GM23248 (cell line): ENCODE measurements at regions not wholly inside any gene's neighbourhood (a gene's known extent, or its start where the extent isn't known, plus 50 kb on each side); places are given as distances from the start of the nearest gene placed in this dataset.

Experiments used
- DNase-seq: peaks from one replicate; pipeline ENCODE4 v3.0.0-alpha.2; 2015
- H2AFZ ChIP-seq: fragments of 200-600 bp; sonication (generic); 2 replicates; pipeline ENCODE4 v1.6.1; 2016; ENCODE audit warnings: antibody characterized with exemption
- H3F3A ChIP-seq: fragments of 200-600 bp; sonication (generic); 2 replicates; pipeline ENCODE4 v1.6.1; 2016; ENCODE audit warnings: mild to moderate bottlenecking, antibody characterized with exemption, mixed run types; ENCODE audit not compliant: insufficient read depth
- H3K27ac ChIP-seq: fragments of 200-600 bp; sonication (generic); 2 replicates; pipeline ENCODE4 v1.5.1; 2016; ENCODE audit warnings: mild to moderate bottlenecking
- H3K27me3 ChIP-seq: fragments of 200-600 bp; sonication (generic); replicated peaks from 2 replicates; pipeline ENCODE4 v1.6.1; 2016; ENCODE audit warnings: mild to moderate bottlenecking; ENCODE audit not compliant: insufficient read depth
- H3K36me3 ChIP-seq: fragments of 200-600 bp; sonication (generic); 2 replicates; pipeline ENCODE4 v1.6.1; 2016; ENCODE audit warnings: low read depth, mild to moderate bottlenecking
- H3K4me1 ChIP-seq: fragments of 200-600 bp; sonication (generic); 2 replicates; pipeline ENCODE4 v1.6.1; 2016; ENCODE audit warnings: mild to moderate bottlenecking; ENCODE audit not compliant: insufficient read depth
- H3K4me2 ChIP-seq: fragments of 200-600 bp; sonication (generic); one replicate; pipeline ENCODE4 v1.6.1; 2016; ENCODE audit warnings: mild to moderate bottlenecking; ENCODE audit not compliant: unreplicated experiment
- H3K4me3 ChIP-seq: fragments of 200-600 bp; sonication (generic); 2 replicates; pipeline ENCODE4 v1.5.1; 2016; ENCODE audit warnings: mild to moderate bottlenecking
- H3K79me2 ChIP-seq: fragments of 200-600 bp; sonication (generic); 2 replicates; pipeline ENCODE4 v1.6.1; 2016; ENCODE audit warnings: mild to moderate bottlenecking; ENCODE audit not compliant: insufficient read depth
- H3K9ac ChIP-seq: fragments of 200-600 bp; sonication (generic); 2 replicates; pipeline ENCODE4 v1.6.1; 2016; ENCODE audit warnings: mild to moderate bottlenecking
- H3K9me2 ChIP-seq: fragments of 200-600 bp; sonication (generic); 2 replicates; pipeline ENCODE4 v1.6.1; 2016; ENCODE audit warnings: mixed run types, mild to moderate bottlenecking, moderate library complexity; ENCODE audit not compliant: insufficient read depth
- H3K9me3 ChIP-seq: fragments of 200-600 bp; sonication (generic); one replicate; pipeline ENCODE4 v1.6.1; 2017; ENCODE audit warnings: low read depth
- H4K20me1 ChIP-seq: fragments of 200-600 bp; sonication (generic); 2 replicates; pipeline ENCODE4 v1.6.0; 2016; ENCODE audit not compliant: insufficient read depth
- EZH2 ChIP-seq: fragments of 200-600 bp; sonication (generic); IDR thresholded peaks from 2 replicates; pipeline ENCODE4 v1.6.1; 2018; ENCODE audit warnings: antibody characterized with exemption, mild to moderate bottlenecking; ENCODE audit not compliant: insufficient read depth, poor library complexity, severe bottlenecking
- EZH2phosphoT487 ChIP-seq: fragments of 200-600 bp; sonication (generic); IDR thresholded peaks from 2 replicates; pipeline ENCODE4 v1.6.1; 2018; ENCODE audit warnings: antibody characterized with exemption, moderate library complexity, mild to moderate bottlenecking, low read depth; ENCODE audit not compliant: insufficient read depth
- WGBS, 2 experiments: methylation state at CpG; one replicate each; pipeline ENCODE4 v1.1.6; 2015 to 2017; ENCODE audit warnings: low lambda C conversion rate in 2 of 2, low coverage in 1 of 2; ENCODE audit errors: missing lambda C conversion rate in 2 of 2; 5-methylcytosine and 5-hydroxymethylcytosine counted together
- in situ Hi-C: fragments of 300-500 bp; cut with MboI; formaldehyde crosslinking; loops from 2 replicates; pipeline ENCODE4 v1.15.0; 2020

GRCh38 chr4:56208103-56208502, 179.2 kb downstream of the AASDH start:
- Histone ChIP-seq H3K9me3 (no peaks in the 10 kb centered on the region), H3K36me3 (no peaks in the 10 kb centered on the region), H3K4me1 (no peaks in the 10 kb centered on the region), H3K79me2 (no peaks in the 10 kb centered on the region), H3K4me2 (no peak overlapping the region), H3K4me3 (no peak overlapping the region), H4K20me1 (no peaks in the 10 kb centered on the region), H3K9me2 (no peaks in the 10 kb centered on the region), H3F3A (no peaks in the 10 kb centered on the region), H3K9ac (no peak overlapping the region), H3K27ac (no peak overlapping the region), H2AFZ (no peak overlapping the region), H3K27me3 (no peaks in the 10 kb centered on the region)
- in situ Hi-C loops: no loop called here
- no peak for TF ChIP-seq EZH2
- TF ChIP-seq EZH2phosphoT487: no peak
- 4 to 14% methylated on average over 1 of the region's 1 CpG for WGBS, 2 experiments
- DNase-seq: no peak

DNA sequence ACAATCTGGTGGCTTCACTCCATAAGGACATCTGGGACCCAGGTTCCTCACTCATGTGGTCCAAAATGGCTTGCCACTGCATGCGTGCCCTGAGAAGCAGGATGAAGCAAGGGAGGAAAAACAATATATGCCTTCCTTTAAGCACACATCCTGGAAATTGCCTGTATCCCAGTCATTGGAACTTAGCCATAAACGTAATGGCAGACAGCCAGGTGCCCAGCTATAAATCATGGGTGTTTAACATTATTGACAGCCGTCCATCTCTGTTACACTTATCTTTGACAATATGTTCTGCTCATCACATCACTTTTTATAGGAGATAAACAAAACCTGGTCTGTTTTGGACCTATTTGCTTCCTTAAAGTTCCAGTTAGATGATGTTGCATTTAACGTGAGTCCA, 181.0 kb downstream of the AASDH start:
- Histone ChIP-seq H3K27ac (no peak overlapping the region), H3K9me3 (no peaks in the 10 kb centered on the region), H3K9ac (no peak overlapping the region), H3K36me3 (no peaks in the 10 kb centered on the region), H4K20me1 (no peaks in the 10 kb centered on the region), H3K9me2 (no peaks in the 10 kb centered on the region), H3K27me3 (peaks cover 5% of the 10 kb centered on the region; the same call in 1 of the 2 replicates), H3K79me2 (no peaks in the 10 kb centered on the region), H3K4me3 (no peak overlapping the region), H3F3A (no peaks in the 10 kb centered on the region), H3K4me1 (no peaks in the 10 kb centered on the region), H3K4me2 (no peak overlapping the region), H2AFZ (no peak overlapping the region)
- in situ Hi-C loops: no loop called here
- WGBS, 2 experiments: 29 to 32% methylated on average over 4 of the region's 4 CpGs
- TF ChIP-seq EZH2 (no peak), EZH2phosphoT487 (no peak)
- no peak for DNase-seq

DNA sequence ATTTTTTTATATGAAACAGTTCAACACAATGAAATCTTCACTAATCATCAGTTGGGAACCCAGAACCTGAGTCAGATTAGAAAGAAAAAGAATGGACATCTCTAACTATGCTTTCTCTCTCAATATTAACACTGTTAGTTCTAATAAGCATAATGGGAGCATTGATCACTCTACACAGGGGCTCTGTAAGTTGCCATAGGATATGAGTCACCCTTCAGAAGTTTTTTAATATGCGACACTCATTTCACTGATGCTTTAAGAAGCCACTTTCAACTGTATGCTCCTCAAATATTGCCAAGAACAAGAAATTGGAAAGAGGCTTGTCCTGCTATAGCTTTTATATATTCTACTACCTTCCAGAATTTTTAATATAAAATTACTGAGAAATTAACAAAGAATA, 187.0 kb downstream of the AASDH start:
- Histone ChIP-seq H3K27ac (no peak overlapping the region), H3K9me2 (no peaks in the 10 kb centered on the region), H3K36me3 (no peaks in the 10 kb centered on the region), H2AFZ (no peak overlapping the region), H3K27me3 (peaks cover 20% of the 10 kb centered on the region; the same call in 1 of the 2 replicates), H3K4me2 (no peak overlapping the region), H3K4me1 (no peaks in the 10 kb centered on the region), H3K79me2 (no peaks in the 10 kb centered on the region), H4K20me1 (no peaks in the 10 kb centered on the region), H3K9me3 (no peaks in the 10 kb centered on the region), H3K4me3 (no peak overlapping the region), H3K9ac (no peak overlapping the region), H3F3A (no peaks in the 10 kb centered on the region)
- in situ Hi-C loops: no loop called here
- 64 to 66% methylated on average over 1 of the region's 1 CpG for WGBS, 2 experiments
- TF ChIP-seq EZH2phosphoT487: no peak
- no peak for DNase-seq

GRCh38 chr4:56198265-56198664, 189.0 kb downstream of the AASDH start:
- in situ Hi-C loops: no loop called here

DNA sequence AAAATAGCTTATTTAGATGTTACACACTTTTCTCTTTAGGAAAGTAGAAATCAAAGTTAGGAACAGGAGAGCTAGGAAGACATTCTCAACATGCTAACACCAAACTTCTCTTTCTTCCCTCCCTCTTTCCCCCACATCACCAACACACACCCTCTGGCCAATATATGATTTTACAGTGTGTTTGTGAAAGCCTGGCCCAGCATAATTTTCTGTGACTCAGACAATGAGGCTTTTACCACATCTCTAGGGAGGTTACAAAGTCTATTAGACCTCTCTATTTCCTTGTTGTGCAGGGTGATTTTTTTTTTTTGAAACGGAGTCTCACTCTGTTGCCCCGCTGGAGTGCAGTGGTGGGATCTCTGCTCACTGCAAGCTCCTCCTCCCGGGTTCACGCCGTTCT, 189.9 kb downstream of the AASDH start:
- Histone ChIP-seq H3K27ac (no peak overlapping the region), H3K9me3 (no peaks in the 10 kb centered on the region), H3K4me3 (no peak overlapping the region), H3K9ac (no peak overlapping the region), H3K36me3 (no peaks in the 10 kb centered on the region), H3K4me1 (no peaks in the 10 kb centered on the region), H3K79me2 (no peaks in the 10 kb centered on the region), H2AFZ (no peak overlapping the region), H4K20me1 (no peaks in the 10 kb centered on the region), H3F3A (no peaks in the 10 kb centered on the region), H3K4me2 (no peak overlapping the region), H3K9me2 (no peaks in the 10 kb centered on the region), H3K27me3 (peaks cover 20% of the 10 kb centered on the region; the same call in 1 of the 2 replicates)
- 63 to 74% methylated on average over 5 of the region's 5 CpGs for WGBS, 2 experiments
- in situ Hi-C loops: no loop called here
- DNase-seq: peak; percentile 8
- TF ChIP-seq EZH2phosphoT487 (no peak), EZH2 (no peak)

More at GRCh38 chr4:56198265-56198664, 189.0 kb downstream of the AASDH start:
- Histone ChIP-seq H3K4me2 (no peak overlapping the region), H3K27me3 (peaks cover 20% of the 10 kb centered on the region; the same call in 1 of the 2 replicates), H3K27ac (no peak overlapping the region), H3K9me3 (no peaks in the 10 kb centered on the region), H3K9ac (no peak overlapping the region), H3K4me3 (no peak overlapping the region), H2AFZ (no peak overlapping the region), H3K4me1 (no peaks in the 10 kb centered on the region), H4K20me1 (no peaks in the 10 kb centered on the region), H3F3A (no peaks in the 10 kb centered on the region), H3K79me2 (no peaks in the 10 kb centered on the region), H3K9me2 (no peaks in the 10 kb centered on the region), H3K36me3 (no peaks in the 10 kb centered on the region)
- DNase-seq: no peak
- TF ChIP-seq EZH2phosphoT487: no peak
- no peak for TF ChIP-seq EZH2
- whole genome bisulfite sequencing, 2 experiments: 29 to 32% methylated on average over 2 of the region's 2 CpGs
